GM23338 (cell line): ENCODE measurements at regions not wholly inside any gene's neighbourhood (a gene's known extent, or its start where the extent isn't known, plus 50 kb on each side); places are given as distances from the start of the nearest gene placed in this dataset.

Source experiments
- ATAC-seq: fragments of 200-7000 bp; cut with Tn5 transposase; 3 replicates; pipeline ENCODE4 v1.9.1; 2020
- DNase-seq: peaks from one replicate; pipeline ENCODE4 v3.0.0-alpha.2; 2015; ENCODE audit warnings: low spot score
- H2AFZ ChIP-seq: fragments of 200-600 bp; sonication (generic); 2 replicates; pipeline ENCODE4 v1.8.0; 2016; ENCODE audit warnings: antibody characterized with exemption, mild to moderate bottlenecking, moderate library complexity
- H3F3A ChIP-seq: fragments of 200-600 bp; sonication (generic); replicated peaks from 2 replicates; pipeline ENCODE4 v1.8.0; 2017; ENCODE audit warnings: antibody characterized with exemption, mixed run types, low read depth
- H3K27ac ChIP-seq: fragments of 200-600 bp; sonication (generic); 2 replicates; pipeline ENCODE4 v1.6.1; 2016; ENCODE audit warnings: low read depth
- H3K27me3 ChIP-seq: fragments of 200-600 bp; sonication (generic); 2 replicates; pipeline ENCODE4 v1.8.0; 2016; ENCODE audit warnings: mild to moderate bottlenecking, mixed run types, moderate library complexity; ENCODE audit not compliant: insufficient read depth
- H3K36me3 ChIP-seq: fragments of 200-600 bp; sonication (generic); 2 replicates; pipeline ENCODE4 v1.8.0; 2016; ENCODE audit warnings: mild to moderate bottlenecking; ENCODE audit not compliant: insufficient read depth
- H3K4me1 ChIP-seq: fragments of 200-600 bp; sonication (generic); 2 replicates; pipeline ENCODE4 v1.8.0; 2016; ENCODE audit warnings: mild to moderate bottlenecking, moderate library complexity; ENCODE audit not compliant: insufficient read depth
- H3K4me2 ChIP-seq: fragments of 200-600 bp; sonication (generic); 2 replicates; pipeline ENCODE4 v1.7.1; 2017; ENCODE audit warnings: mixed run types
- H3K4me3 ChIP-seq: fragments of 200-600 bp; sonication (generic); 2 replicates; pipeline ENCODE4 v1.6.1; 2016; ENCODE audit warnings: mixed run types
- H3K79me2 ChIP-seq: fragments of 200-600 bp; sonication (generic); replicated peaks from 2 replicates; pipeline ENCODE4 v1.8.0; 2017; ENCODE audit warnings: mild to moderate bottlenecking; ENCODE audit not compliant: insufficient read depth
- H3K9me2 ChIP-seq: fragments of 200-600 bp; sonication (generic); 2 replicates; pipeline ENCODE4 v1.8.0; 2017; ENCODE audit not compliant: insufficient read depth
- H4K20me1 ChIP-seq: fragments of 200-600 bp; sonication (generic); replicated peaks from 2 replicates; pipeline ENCODE4 v1.8.0; 2017; ENCODE audit warnings: mild to moderate bottlenecking; ENCODE audit not compliant: insufficient read depth
- H3K27ac Mint-ChIP-seq: 2 replicates; pipeline ENCODE4 v1.8.0; 2020; ENCODE audit warnings: inconsistent platforms, mild to moderate bottlenecking, moderate library complexity, mixed read lengths
- H3K27me3 Mint-ChIP-seq: 3 replicates; pipeline ENCODE4 v1.8.0; 2022; ENCODE audit warnings: low read depth, mild to moderate bottlenecking, moderate library complexity, mixed read lengths, inconsistent platforms; ENCODE audit not compliant: insufficient read depth, poor library complexity
- H3K36me3 Mint-ChIP-seq: 3 replicates; pipeline ENCODE4 v1.8.0; 2021; ENCODE audit warnings: low read depth, mild to moderate bottlenecking, inconsistent platforms, moderate library complexity, mixed read lengths
- H3K4me1 Mint-ChIP-seq: 3 replicates; pipeline ENCODE4 v1.8.0; 2020; ENCODE audit warnings: mild to moderate bottlenecking, inconsistent platforms, mixed read lengths
- H3K4me3 Mint-ChIP-seq: 3 replicates; pipeline ENCODE4 v1.8.0; 2021; ENCODE audit warnings: moderate library complexity, mild to moderate bottlenecking, inconsistent platforms, mixed read lengths
- H3K9me3 Mint-ChIP-seq: 3 replicates; pipeline ENCODE4 v1.8.0; 2020; ENCODE audit warnings: moderate library complexity, mild to moderate bottlenecking, inconsistent platforms, mixed read lengths
- CREB1 ChIP-seq: fragments of 250-450 bp; sonication (Bioruptor Pico); IDR thresholded peaks from 2 replicates; pipeline ENCODE4 v1.5.0; 2020; ENCODE audit warnings: low read depth, mild to moderate bottlenecking, moderate library complexity
- ETS1 ChIP-seq: IDR thresholded peaks from 2 replicates; pipeline ENCODE4 v1.6.1; 2016; ENCODE audit warnings: antibody characterized with exemption
- EZH2 ChIP-seq: fragments of 200-600 bp; sonication (generic); IDR thresholded peaks from one replicate; pipeline ENCODE4 v1.8.0; 2017; ENCODE audit warnings: antibody characterized with exemption, mild to moderate bottlenecking, low read depth; ENCODE audit not compliant: unreplicated experiment
- EZH2phosphoT487 ChIP-seq: fragments of 200-600 bp; sonication (generic); IDR thresholded peaks from one replicate; pipeline ENCODE4 v1.8.1; 2018; ENCODE audit warnings: antibody characterized with exemption; ENCODE audit not compliant: unreplicated experiment
- JUNB ChIP-seq: IDR thresholded peaks from one replicate; pipeline ENCODE4 v1.6.1; 2016; ENCODE audit warnings: antibody characterized with exemption; ENCODE audit not compliant: unreplicated experiment
- NANOG ChIP-seq: IDR thresholded peaks from 2 replicates; pipeline ENCODE4 v1.6.1; 2016; ENCODE audit warnings: antibody characterized with exemption, borderline replicate concordance
- POLR2AphosphoS5 ChIP-seq: IDR thresholded peaks from 2 replicates; pipeline ENCODE4 v1.6.1; 2016; ENCODE audit warnings: antibody characterized with exemption, low read depth
- STAT1 ChIP-seq: IDR thresholded peaks from one replicate; pipeline ENCODE4 v1.6.1; 2016; ENCODE audit warnings: antibody characterized with exemption; ENCODE audit not compliant: unreplicated experiment
- ZNF114 ChIP-seq: fragments of 250-450 bp; sonication (Bioruptor Pico); IDR thresholded peaks from 2 replicates; pipeline ENCODE4 v1.5.0; 2020; ENCODE audit warnings: mild to moderate bottlenecking, moderate library complexity
- ZNF331 ChIP-seq: fragments of 250-450 bp; sonication (Bioruptor Pico); IDR thresholded peaks from 2 replicates; pipeline ENCODE4 v1.5.0; 2020; ENCODE audit warnings: low read depth, mild to moderate bottlenecking, moderate library complexity
- TF ChIP-seq, protein P1 (sequence below): fragments of 250-450 bp; sonication (Bioruptor Pico); IDR thresholded peaks from 2 replicates; pipeline ENCODE4 v1.5.0; 2020; ENCODE audit warnings: mild to moderate bottlenecking, moderate library complexity
- TF ChIP-seq, protein P2 (sequence below), 2 experiments: fragments of 200-600 bp in 1 of 2; sonication (generic) in 1 of 2; conservative IDR thresholded peaks; 2 replicates each; pipeline versions ENCODE4 v1.5.1 to v1.6.1; 2016 to 2017; ENCODE audit warnings: antibody characterized with exemption in 2 of 2, low read depth in 2 of 2, mild to moderate bottlenecking in 2 of 2, moderate library complexity in 1 of 2
- TF ChIP-seq, protein P3 (sequence below): IDR thresholded peaks from one replicate; pipeline ENCODE4 v1.6.1; 2018; ENCODE audit warnings: antibody characterized with exemption; ENCODE audit not compliant: unreplicated experiment

DNA sequence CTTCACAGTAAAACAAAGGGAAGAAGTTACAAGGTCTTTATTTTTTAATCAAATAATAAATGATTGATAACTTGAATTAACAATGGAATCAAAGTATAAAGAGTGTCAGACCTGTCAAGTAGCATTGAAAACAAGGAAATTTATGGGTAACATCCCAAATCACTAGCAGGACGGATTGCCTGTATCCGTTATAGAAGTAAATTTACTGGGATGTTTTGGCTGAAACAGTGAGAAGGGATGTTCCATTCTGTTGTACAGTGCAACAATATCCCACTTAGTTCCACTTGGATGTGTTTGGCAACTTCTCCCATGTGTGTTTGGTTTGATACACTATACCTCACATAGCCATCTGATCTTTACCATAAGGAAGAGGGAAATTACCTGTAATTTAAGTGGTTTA, 421.0 kb upstream of the CHD1 start:
- Mint-ChIP-seq H3K36me3 (peaks cover 24% of the 10 kb centered on the region), H3K9me3 (peaks cover 43% of the 10 kb centered on the region), H3K4me3 (no peak overlapping the region), H3K4me1 (no peaks in the 10 kb centered on the region), H3K27ac (no peak overlapping the region; the same call in 1 of the 2 replicates), H3K27me3 (no peaks in the 10 kb centered on the region)
- Histone ChIP-seq H3K9me2 (no peaks in the 10 kb centered on the region; the same call in 1 of the 2 replicates), H3F3A (no peaks in the 10 kb centered on the region), H3K27me3 (no peaks in the 10 kb centered on the region), H3K27ac (no peak overlapping the region), H3K4me3 (no peak overlapping the region), H3K4me2 (no peak overlapping the region), H4K20me1 (no peaks in the 10 kb centered on the region), H3K79me2 (no peaks in the 10 kb centered on the region), H3K4me1 (no peaks in the 10 kb centered on the region), H3K36me3 (no peaks in the 10 kb centered on the region), H2AFZ (no peak overlapping the region)
- no peak for DNase-seq
- ATAC-seq = no peak
- TF ChIP-seq ZNF331 = no peak
- no peak for TF ChIP-seq EZH2
- no peak for TF ChIP-seq STAT1
- TF ChIP-seq CREB1 (CRISPR knock-in tag) = no peak
- no peak for TF ChIP-seq POLR2AphosphoS5
- TF ChIP-seq ETS1 = no peak
- TF ChIP-seq, protein P1, sequence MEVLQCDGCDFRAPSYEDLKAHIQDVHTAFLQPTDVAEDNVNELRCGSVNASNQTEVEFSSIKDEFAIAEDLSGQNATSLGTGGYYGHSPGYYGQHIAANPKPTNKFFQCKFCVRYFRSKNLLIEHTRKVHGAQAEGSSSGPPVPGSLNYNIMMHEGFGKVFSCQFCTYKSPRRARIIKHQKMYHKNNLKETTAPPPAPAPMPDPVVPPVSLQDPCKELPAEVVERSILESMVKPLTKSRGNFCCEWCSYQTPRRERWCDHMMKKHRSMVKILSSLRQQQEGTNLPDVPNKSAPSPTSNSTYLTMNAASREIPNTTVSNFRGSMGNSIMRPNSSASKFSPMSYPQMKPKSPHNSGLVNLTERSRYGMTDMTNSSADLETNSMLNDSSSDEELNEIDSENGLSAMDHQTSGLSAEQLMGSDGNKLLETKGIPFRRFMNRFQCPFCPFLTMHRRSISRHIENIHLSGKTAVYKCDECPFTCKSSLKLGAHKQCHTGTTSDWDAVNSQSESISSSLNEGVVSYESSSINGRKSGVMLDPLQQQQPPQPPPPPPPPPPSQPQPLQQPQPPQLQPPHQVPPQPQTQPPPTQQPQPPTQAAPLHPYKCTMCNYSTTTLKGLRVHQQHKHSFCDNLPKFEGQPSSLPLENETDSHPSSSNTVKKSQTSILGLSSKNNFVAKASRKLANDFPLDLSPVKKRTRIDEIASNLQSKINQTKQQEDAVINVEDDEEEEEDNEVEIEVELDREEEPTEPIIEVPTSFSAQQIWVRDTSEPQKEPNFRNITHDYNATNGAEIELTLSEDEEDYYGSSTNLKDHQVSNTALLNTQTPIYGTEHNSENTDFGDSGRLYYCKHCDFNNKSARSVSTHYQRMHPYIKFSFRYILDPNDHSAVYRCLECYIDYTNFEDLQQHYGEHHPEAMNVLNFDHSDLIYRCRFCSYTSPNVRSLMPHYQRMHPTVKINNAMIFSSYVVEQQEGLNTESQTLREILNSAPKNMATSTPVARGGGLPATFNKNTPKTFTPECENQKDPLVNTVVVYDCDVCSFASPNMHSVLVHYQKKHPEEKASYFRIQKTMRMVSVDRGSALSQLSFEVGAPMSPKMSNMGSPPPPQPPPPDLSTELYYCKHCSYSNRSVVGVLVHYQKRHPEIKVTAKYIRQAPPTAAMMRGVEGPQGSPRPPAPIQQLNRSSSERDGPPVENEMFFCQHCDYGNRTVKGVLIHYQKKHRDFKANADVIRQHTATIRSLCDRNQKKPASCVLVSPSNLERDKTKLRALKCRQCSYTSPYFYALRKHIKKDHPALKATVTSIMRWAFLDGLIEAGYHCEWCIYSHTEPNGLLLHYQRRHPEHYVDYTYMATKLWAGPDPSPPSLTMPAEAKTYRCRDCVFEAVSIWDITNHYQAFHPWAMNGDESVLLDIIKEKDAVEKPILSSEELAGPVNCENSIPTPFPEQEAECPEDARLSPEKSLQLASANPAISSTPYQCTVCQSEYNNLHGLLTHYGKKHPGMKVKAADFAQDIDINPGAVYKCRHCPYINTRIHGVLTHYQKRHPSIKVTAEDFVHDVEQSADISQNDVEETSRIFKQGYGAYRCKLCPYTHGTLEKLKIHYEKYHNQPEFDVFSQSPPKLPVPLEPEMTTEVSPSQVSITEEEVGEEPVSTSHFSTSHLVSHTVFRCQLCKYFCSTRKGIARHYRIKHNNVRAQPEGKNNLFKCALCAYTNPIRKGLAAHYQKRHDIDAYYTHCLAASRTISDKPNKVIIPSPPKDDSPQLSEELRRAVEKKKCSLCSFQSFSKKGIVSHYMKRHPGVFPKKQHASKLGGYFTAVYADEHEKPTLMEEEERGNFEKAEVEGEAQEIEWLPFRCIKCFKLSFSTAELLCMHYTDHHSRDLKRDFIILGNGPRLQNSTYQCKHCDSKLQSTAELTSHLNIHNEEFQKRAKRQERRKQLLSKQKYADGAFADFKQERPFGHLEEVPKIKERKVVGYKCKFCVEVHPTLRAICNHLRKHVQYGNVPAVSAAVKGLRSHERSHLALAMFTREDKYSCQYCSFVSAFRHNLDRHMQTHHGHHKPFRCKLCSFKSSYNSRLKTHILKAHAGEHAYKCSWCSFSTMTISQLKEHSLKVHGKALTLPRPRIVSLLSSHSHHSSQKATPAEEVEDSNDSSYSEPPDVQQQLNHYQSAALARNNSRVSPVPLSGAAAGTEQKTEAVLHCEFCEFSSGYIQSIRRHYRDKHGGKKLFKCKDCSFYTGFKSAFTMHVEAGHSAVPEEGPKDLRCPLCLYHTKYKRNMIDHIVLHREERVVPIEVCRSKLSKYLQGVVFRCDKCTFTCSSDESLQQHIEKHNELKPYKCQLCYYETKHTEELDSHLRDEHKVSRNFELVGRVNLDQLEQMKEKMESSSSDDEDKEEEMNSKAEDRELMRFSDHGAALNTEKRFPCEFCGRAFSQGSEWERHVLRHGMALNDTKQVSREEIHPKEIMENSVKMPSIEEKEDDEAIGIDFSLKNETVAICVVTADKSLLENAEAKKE (CRISPR knock-in tag) = no peak
- TF ChIP-seq, protein P2, sequence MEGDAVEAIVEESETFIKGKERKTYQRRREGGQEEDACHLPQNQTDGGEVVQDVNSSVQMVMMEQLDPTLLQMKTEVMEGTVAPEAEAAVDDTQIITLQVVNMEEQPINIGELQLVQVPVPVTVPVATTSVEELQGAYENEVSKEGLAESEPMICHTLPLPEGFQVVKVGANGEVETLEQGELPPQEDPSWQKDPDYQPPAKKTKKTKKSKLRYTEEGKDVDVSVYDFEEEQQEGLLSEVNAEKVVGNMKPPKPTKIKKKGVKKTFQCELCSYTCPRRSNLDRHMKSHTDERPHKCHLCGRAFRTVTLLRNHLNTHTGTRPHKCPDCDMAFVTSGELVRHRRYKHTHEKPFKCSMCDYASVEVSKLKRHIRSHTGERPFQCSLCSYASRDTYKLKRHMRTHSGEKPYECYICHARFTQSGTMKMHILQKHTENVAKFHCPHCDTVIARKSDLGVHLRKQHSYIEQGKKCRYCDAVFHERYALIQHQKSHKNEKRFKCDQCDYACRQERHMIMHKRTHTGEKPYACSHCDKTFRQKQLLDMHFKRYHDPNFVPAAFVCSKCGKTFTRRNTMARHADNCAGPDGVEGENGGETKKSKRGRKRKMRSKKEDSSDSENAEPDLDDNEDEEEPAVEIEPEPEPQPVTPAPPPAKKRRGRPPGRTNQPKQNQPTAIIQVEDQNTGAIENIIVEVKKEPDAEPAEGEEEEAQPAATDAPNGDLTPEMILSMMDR (conservative IDR thresholded peaks at IDR 0.05; ENCODE audit: low read depth in 2 of 2) = no peak
- no peak for TF ChIP-seq EZH2phosphoT487
- TF ChIP-seq ZNF114 = no peak
- TF ChIP-seq, protein P3, sequence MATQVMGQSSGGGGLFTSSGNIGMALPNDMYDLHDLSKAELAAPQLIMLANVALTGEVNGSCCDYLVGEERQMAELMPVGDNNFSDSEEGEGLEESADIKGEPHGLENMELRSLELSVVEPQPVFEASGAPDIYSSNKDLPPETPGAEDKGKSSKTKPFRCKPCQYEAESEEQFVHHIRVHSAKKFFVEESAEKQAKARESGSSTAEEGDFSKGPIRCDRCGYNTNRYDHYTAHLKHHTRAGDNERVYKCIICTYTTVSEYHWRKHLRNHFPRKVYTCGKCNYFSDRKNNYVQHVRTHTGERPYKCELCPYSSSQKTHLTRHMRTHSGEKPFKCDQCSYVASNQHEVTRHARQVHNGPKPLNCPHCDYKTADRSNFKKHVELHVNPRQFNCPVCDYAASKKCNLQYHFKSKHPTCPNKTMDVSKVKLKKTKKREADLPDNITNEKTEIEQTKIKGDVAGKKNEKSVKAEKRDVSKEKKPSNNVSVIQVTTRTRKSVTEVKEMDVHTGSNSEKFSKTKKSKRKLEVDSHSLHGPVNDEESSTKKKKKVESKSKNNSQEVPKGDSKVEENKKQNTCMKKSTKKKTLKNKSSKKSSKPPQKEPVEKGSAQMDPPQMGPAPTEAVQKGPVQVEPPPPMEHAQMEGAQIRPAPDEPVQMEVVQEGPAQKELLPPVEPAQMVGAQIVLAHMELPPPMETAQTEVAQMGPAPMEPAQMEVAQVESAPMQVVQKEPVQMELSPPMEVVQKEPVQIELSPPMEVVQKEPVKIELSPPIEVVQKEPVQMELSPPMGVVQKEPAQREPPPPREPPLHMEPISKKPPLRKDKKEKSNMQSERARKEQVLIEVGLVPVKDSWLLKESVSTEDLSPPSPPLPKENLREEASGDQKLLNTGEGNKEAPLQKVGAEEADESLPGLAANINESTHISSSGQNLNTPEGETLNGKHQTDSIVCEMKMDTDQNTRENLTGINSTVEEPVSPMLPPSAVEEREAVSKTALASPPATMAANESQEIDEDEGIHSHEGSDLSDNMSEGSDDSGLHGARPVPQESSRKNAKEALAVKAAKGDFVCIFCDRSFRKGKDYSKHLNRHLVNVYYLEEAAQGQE = no peak
- no peak for TF ChIP-seq NANOG
- no peak for TF ChIP-seq JUNB
